ENCODE measurements at regions not wholly inside any gene's neighbourhood (a gene's known extent, or its start where the extent isn't known, plus 50 kb on each side); places are given as distances from the start of the nearest gene placed in this dataset.

DNA sequence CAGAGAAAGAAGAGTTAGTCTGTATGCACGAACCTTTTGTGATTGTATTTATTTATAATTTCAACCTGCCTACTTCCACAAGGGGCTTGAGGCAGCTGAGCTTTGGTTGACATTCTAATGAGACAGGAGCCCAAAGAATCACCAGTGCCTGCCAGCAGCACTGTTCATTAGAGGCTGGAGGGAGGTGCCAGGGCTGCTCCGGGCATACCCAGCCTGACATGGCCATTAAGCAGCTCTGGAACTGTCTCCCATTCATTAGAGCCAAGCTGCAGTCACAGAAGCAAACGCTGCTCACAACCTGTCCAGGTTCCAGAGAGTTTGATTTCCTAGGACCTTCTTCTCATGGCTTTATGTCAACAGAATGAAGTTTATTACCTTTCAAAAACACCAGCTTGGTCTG, 425.5 kb downstream of the RFC3 start:
- no peak overlapping the region for H3K4me2 ChIP-seq (ENCODE audit: insufficient read depth, low read length)
- H3K79me2 ChIP-seq (ENCODE audit: insufficient read depth, low read length): no peaks in the 10 kb centered on the region
- no peaks in the 10 kb centered on the region for H3K4me1 ChIP-seq (ENCODE audit: insufficient read depth, low read length)
- no peak overlapping the region for H3K27ac ChIP-seq (ENCODE audit: low read depth, low read length)
- no peaks in the 10 kb centered on the region for H3K27me3 ChIP-seq (ENCODE audit: insufficient read depth, low read length)
- DNase-seq (ENCODE audit: insufficient read length, low spot score, missing footprints): no peak
- H4K20me1 ChIP-seq (ENCODE audit: insufficient read depth, low read length): no peaks in the 10 kb centered on the region
- no peak overlapping the region for H2AFZ ChIP-seq (ENCODE audit: low read length)
- H3K4me3 ChIP-seq (ENCODE audit: insufficient read depth, low read length): no peak overlapping the region
- H3K36me3 ChIP-seq (ENCODE audit: insufficient read depth, low read length): no peaks in the 10 kb centered on the region
- H3K9me3 ChIP-seq (ENCODE audit: low read depth, low read length): no peaks in the 10 kb centered on the region
- TF ChIP-seq, protein P1, sequence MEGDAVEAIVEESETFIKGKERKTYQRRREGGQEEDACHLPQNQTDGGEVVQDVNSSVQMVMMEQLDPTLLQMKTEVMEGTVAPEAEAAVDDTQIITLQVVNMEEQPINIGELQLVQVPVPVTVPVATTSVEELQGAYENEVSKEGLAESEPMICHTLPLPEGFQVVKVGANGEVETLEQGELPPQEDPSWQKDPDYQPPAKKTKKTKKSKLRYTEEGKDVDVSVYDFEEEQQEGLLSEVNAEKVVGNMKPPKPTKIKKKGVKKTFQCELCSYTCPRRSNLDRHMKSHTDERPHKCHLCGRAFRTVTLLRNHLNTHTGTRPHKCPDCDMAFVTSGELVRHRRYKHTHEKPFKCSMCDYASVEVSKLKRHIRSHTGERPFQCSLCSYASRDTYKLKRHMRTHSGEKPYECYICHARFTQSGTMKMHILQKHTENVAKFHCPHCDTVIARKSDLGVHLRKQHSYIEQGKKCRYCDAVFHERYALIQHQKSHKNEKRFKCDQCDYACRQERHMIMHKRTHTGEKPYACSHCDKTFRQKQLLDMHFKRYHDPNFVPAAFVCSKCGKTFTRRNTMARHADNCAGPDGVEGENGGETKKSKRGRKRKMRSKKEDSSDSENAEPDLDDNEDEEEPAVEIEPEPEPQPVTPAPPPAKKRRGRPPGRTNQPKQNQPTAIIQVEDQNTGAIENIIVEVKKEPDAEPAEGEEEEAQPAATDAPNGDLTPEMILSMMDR (IDR thresholded peaks at IDR 0.05; ENCODE audit: extremely low read depth, low read depth, low read length): no peak

DNA sequence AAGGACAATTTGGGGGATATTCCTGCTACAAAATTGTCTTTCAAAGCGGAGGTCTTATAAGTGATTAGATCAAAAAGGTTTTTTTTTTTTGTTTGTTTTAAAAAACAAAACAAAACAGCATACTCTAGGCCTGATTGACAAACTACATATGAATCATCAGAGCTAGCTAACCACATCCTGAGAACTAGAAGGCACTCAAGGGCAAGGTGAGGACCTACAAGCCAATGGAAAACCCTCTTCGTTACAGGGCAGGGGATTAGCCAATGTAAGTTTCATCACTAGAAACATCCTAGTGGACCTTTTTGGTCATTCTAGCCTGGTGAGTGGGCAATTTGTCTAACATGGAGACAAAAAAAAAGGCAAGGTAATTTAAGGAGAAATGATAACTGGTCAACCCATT, 428.6 kb downstream of the RFC3 start:
- no peak overlapping the region for H2AFZ ChIP-seq (ENCODE audit: low read length)
- no peak overlapping the region for H3K4me2 ChIP-seq (ENCODE audit: insufficient read depth, low read length)
- no peaks in the 10 kb centered on the region for H3K4me1 ChIP-seq (ENCODE audit: insufficient read depth, low read length)
- no peak for DNase-seq (ENCODE audit: insufficient read length, low spot score, missing footprints)
- H3K79me2 ChIP-seq (ENCODE audit: insufficient read depth, low read length): no peaks in the 10 kb centered on the region
- no peak overlapping the region for H3K27ac ChIP-seq (ENCODE audit: low read depth, low read length)
- no peaks in the 10 kb centered on the region for H4K20me1 ChIP-seq (ENCODE audit: insufficient read depth, low read length)
- H3K36me3 ChIP-seq (ENCODE audit: insufficient read depth, low read length): no peaks in the 10 kb centered on the region
- H3K9me3 ChIP-seq (ENCODE audit: low read depth, low read length): no peaks in the 10 kb centered on the region
- TF ChIP-seq, protein P1 (IDR thresholded peaks at IDR 0.05; ENCODE audit: extremely low read depth, low read depth, low read length): no peak
- no peaks in the 10 kb centered on the region for H3K27me3 ChIP-seq (ENCODE audit: insufficient read depth, low read length)
- H3K4me3 ChIP-seq (ENCODE audit: insufficient read depth, low read length): no peak overlapping the region

- Histone ChIP-seq H3K4me1 (ENCODE audit: insufficient read depth, low read length) (no peaks in the 10 kb centered on the region), H4K20me1 (ENCODE audit: insufficient read depth, low read length) (no peaks in the 10 kb centered on the region), H3K9me3 (ENCODE audit: low read depth, low read length) (no peaks in the 10 kb centered on the region), H2AFZ (ENCODE audit: low read length) (no peak overlapping the region), H3K4me3 (ENCODE audit: insufficient read depth, low read length) (no peak overlapping the region), H3K27ac (ENCODE audit: low read depth, low read length) (no peak overlapping the region), H3K36me3 (ENCODE audit: insufficient read depth, low read length) (no peaks in the 10 kb centered on the region), H3K27me3 (ENCODE audit: insufficient read depth, low read length) (no peaks in the 10 kb centered on the region), H3K79me2 (ENCODE audit: insufficient read depth, low read length) (no peaks in the 10 kb centered on the region), H3K4me2 (ENCODE audit: insufficient read depth, low read length) (no peak overlapping the region)
- no peak for DNase-seq (ENCODE audit: insufficient read length, low spot score, missing footprints)
- TF ChIP-seq, protein P1 (IDR thresholded peaks at IDR 0.05; ENCODE audit: extremely low read depth, low read depth, low read length): no peak
These were observed 429.6 kb downstream of the RFC3 start for GRCh38 chr13:34247596-34247995.

DNA sequence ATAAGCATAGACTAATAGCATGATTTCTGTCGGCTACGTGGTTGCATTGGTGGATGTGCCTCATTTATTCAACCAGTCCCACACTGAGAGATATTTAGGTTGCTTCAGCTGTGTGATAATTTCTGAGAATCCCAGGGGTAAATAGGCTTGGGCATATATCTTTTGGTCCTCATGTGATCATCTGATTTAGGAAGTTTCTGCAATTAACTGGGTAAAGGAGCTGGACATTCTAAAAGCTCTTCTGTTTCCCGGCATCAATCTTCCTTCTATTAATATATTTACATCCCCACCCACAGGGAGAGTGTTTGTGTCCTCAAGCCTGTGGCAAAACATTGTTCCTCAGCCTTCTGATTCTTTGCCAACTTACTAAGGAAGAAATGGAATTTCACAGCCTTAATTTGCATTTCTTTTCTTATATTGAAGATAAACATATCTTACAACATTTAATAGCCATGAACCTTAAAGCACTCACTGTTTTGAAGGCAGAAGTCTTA, 431.6 kb downstream of the RFC3 start:
- H3K79me2 ChIP-seq (ENCODE audit: insufficient read depth, low read length): no peaks in the 10 kb centered on the region
- no peak overlapping the region for H3K4me3 ChIP-seq (ENCODE audit: insufficient read depth, low read length)
- H3K36me3 ChIP-seq (ENCODE audit: insufficient read depth, low read length): no peaks in the 10 kb centered on the region
- H2AFZ ChIP-seq (ENCODE audit: low read length): no peak overlapping the region
- H3K27me3 ChIP-seq (ENCODE audit: insufficient read depth, low read length): no peaks in the 10 kb centered on the region
- TF ChIP-seq, protein P1 (IDR thresholded peaks at IDR 0.05; ENCODE audit: extremely low read depth, low read depth, low read length): no peak
- H3K9me3 ChIP-seq (ENCODE audit: low read depth, low read length): no peaks in the 10 kb centered on the region
- DNase-seq (ENCODE audit: insufficient read length, low spot score, missing footprints): no peak
- no peak overlapping the region for H3K4me2 ChIP-seq (ENCODE audit: insufficient read depth, low read length)
- H4K20me1 ChIP-seq (ENCODE audit: insufficient read depth, low read length): no peaks in the 10 kb centered on the region
- no peak overlapping the region for H3K27ac ChIP-seq (ENCODE audit: low read depth, low read length)
- H3K4me1 ChIP-seq (ENCODE audit: insufficient read depth, low read length): no peaks in the 10 kb centered on the region
